OCI-LY3 (cell line): ENCODE measurements at regions not wholly inside any gene's neighbourhood (a gene's known extent, or its start where the extent isn't known, plus 50 kb on each side); places are given as distances from the start of the nearest gene placed in this dataset.

ENCODE experiments used
- CTCF ChIP-seq: fragments of 200-600, 300-600 bp; sonication (generic); IDR thresholded peaks from 2 replicates; pipeline ENCODE4 v1.5.1; 2014; ENCODE audit warnings: antibody characterized with exemption, low read length, low read depth
- EZH2phosphoT487 ChIP-seq: fragments of 200-600 bp; shearing (Covaris generic); IDR thresholded peaks from 2 replicates; pipeline ENCODE4 v1.6.1; 2018; ENCODE audit warnings: antibody characterized with exemption, mixed run types, low read depth

GRCh38 chr12:29025937-29026336 is 123.1 kb upstream of the FAR2 start:
- TF ChIP-seq CTCF: no peak
- no peak for TF ChIP-seq EZH2phosphoT487
